GM21576 (cell line): ENCODE measurements at regions not wholly inside any gene's neighbourhood (a gene's known extent, or its start where the extent isn't known, plus 50 kb on each side); places are given as distances from the start of the nearest gene placed in this dataset.

ENCODE experiments used
- ATAC-seq: cut with Tn5 transposase; IDR thresholded peaks from one replicate; pipeline ENCODE4 v1.9.1; 2021; ENCODE audit warnings: mild to moderate bottlenecking, moderate library complexity; ENCODE audit not compliant: unreplicated experiment

GRCh38 chr1:29504709-29505410 is 268.5 kb downstream of the PTPRU start:
- no peak for ATAC-seq

GRCh38 chr1:29504196-29504595 is 267.9 kb downstream of the PTPRU start:
- no peak for ATAC-seq

- no peak for ATAC-seq
Measured at GRCh38 chr1:29502911-29503840, 266.9 kb downstream of the PTPRU start.

GRCh38 chr1:29502225-29502910 is 266.0 kb downstream of the PTPRU start:
- no peak for ATAC-seq

GRCh38 chr1:29501227-29501976 is 265.1 kb downstream of the PTPRU start:
- ATAC-seq = no peak

- ATAC-seq = no peak
Measured at GRCh38 chr1:29500651-29501050, 264.3 kb downstream of the PTPRU start.

GRCh38 chr1:29500041-29500440 is 263.7 kb downstream of the PTPRU start:
- no peak for ATAC-seq

GRCh38 chr1:29499104-29499650 is 262.9 kb downstream of the PTPRU start:
- no peak for ATAC-seq

- no peak for ATAC-seq
Measured at GRCh38 chr1:29498126-29499103, 262.1 kb downstream of the PTPRU start.

GRCh38 chr1:29497395-29498125 is 261.2 kb downstream of the PTPRU start:
- no peak for ATAC-seq

- no peak for ATAC-seq
Measured at GRCh38 chr1:29496701-29497100, 260.4 kb downstream of the PTPRU start.

- ATAC-seq = no peak
Measured at GRCh38 chr1:29490204-29490934, 254.0 kb downstream of the PTPRU start.

GRCh38 chr1:29489471-29489870 is 253.1 kb downstream of the PTPRU start:
- ATAC-seq = no peak

GRCh38 chr1:29488794-29489311 is 252.5 kb downstream of the PTPRU start:
- no peak for ATAC-seq

- ATAC-seq = no peak
Measured at GRCh38 chr1:29488086-29488793, 251.9 kb downstream of the PTPRU start.

GRCh38 chr1:29487291-29487690 is 251.0 kb downstream of the PTPRU start:
- no peak for ATAC-seq
